DMS153 treated with DMSO at 0.1 percent for 48 hours (cell line): ENCODE measurements at regions not wholly inside any gene's neighbourhood (a gene's known extent, or its start where the extent isn't known, plus 50 kb on each side); places are given as distances from the start of the nearest gene placed in this dataset.
"Not testable (repeated sequence)": the region's sequence is repeated elsewhere in the genome, so short reads cannot be mapped to it uniquely, and the experiment has no call there.

Source experiments
- DNase-seq: peaks from one replicate; lab custom pipeline; 2025; ENCODE audit not compliant: unreplicated experiment; lab: John Stamatoyannopoulos, UW

DNA sequence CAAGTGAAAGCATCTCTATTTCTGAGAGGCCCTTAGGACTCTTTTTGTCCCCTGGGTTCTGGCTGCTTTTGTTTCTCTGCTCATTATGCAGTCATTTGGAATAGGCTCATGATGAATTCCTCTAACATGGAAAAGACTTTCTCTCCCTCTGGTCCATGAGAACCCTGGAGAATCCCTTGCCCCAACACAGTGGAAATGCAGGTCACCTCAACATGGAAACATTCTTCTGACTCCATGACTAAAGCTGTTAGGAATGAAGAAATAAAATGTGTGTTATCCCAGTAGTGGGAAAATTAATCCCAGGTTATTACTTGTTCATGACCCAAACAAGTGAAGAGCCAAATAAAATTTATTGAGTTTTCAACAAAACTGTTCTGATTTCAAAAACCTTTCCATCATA lies 458.6 kb downstream of the EPM2A start:
- no peak for DNase-seq

DNA sequence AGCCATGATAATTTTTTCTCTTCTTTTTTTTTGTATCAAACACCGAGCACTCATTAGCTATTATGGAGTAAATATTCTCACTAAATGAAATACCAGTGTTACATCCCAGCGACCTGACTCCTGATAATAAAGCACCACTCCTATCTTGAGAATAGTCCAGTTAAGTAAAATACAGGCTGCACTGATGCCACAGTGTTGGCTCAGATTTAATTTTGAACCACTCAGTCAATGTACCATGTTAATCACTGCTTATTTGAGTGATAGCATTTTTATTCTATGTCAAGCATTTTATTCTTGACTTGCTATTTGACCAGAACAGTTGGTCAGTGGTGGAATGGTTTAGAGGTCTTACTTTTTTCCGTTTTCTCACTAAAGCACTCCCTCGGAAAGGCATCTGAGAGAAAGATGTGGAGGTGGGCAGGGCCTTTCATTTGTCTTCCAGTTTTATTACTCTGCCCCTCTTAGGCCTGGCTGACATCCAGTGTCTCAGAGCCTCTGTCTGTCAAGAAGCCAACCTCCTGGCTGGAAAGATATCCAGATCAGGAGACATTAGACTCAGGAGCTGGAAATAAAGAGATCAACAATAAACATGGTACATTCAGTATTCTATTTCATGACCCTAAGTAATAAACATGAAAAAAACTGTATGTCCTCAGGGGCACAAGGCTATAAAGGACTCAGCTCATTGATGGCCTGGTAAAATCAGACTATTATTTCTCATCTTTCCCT lies 457.8 kb downstream of the EPM2A start:
- DNase-seq: no peak

DNA sequence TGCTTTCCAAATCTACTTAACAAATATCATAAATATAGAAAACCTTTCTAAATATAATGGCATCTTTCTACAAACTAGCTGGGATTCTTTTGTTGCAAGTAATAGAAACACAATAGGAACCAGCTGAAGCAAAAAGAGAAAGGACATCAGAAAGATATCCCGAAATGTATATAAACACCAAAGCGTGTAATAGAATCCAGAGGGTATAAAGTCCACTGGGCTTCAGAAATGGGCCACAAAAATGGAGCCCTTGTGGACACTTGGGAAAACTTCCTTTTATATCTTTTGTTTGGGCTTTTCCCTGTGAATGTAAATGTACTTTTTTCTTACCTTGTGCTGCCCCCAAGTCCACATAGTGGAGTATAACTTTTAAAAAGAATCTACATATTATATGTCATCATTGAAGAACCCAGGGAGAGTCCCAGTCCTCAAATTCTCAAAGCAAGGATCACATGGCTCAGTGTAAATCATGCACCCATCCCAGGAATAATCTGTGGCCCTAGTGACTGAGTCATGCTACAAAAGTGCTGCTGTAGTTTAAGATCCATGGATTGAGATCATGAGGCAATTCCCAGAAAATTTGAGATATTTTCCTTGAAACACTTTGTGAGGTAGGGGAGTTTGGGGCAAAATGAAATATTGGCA lies 457.0 kb downstream of the EPM2A start:
- no peak for DNase-seq

DNA sequence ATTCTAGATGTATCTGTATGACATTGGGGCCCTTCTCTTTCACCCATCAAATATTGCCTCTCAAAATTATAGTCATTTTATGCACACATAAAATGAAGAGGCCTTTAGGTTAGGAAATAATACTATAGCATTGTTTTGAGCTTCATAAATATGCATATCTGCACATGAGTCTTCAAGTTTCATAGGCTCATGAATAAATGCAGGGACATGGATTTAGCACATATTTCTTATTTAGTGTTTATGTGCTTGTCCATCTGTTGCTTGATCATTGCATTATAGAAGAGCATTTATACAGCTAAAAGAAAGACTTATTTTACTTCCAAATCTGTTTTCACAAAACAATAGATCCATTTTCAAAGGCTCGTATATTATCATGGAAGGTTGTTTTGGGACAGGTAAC lies 455.8 kb downstream of the EPM2A start:
- no peak for DNase-seq

DNA sequence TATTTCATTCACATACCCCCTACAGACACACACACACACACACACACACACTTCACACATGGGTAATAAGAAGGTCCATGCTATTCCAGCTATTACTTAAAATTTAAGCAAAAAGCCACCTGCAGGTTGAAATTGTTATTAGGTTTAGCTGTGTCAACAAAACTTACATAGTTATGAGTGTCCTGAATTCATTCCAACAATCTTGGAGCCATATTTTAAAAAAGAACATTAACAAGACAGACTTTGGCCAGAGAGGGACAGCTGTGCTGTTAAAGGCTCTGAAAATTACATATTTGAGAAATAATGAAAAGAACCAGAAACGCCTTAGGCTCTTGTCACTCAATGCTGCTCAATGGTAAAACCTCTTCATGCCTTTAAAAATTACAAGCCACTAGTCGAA lies 455.3 kb downstream of the EPM2A start:
- DNase-seq: no peak

DNA sequence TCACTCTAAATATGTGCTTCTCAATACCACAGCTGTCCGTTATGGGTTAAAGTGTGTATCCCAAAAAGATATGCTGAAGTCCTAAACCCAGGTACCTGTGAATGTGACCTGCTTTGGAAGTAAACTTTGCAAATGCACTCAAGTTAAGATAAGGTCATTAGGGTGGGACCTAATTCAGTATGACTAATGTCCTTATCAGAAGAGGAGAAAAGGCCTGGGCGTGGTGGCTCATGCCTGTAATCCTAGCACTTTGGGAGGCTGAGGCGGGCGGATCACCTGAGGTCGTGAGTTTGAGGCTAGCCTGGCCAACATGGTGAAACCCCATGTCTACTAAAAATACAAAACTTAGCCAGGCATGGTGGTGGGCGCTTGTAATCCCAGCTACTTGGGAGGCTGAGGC lies 452.1 kb downstream of the EPM2A start:
- DNase-seq: not testable (repeated sequence)

DNA sequence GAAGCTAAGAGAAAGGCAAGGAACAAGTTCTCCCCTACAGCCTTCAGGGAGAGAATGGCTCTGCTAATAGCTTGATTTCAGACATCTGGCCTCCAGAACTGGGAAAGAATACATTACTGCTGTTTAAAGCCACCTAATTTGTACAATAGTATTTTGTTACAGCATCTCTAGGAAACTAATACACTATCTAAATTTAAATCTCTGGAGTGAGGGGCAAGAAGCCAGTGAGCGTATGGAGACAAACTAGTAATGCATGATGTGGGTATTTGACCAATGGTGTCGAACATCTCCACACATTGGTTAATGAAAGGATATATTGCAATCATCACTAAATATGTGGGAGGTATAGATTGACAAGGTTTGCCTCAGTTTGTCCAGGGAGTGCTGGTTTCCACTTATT lies 451.5 kb downstream of the EPM2A start:
- DNase-seq: no peak

DNA sequence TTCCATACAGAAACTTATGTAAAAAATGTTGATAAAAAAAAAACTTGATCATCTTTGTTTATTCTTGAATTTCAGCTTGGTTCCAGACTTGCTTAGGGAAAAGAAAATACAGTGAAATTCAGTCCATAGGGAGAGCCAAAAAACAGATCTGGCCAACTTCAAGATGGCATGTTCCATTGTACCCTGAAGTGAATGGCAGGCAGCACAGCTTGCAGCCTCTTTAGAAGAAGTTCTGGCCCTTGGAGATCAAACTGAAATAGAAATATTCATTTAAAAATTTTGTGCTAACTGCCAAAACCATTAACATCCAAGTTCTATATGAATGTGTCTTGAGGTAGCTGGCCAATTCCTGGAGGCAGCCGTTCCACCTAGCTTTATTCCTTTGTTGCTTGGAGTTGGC lies 448.4 kb downstream of the EPM2A start:
- no peak for DNase-seq

DNA sequence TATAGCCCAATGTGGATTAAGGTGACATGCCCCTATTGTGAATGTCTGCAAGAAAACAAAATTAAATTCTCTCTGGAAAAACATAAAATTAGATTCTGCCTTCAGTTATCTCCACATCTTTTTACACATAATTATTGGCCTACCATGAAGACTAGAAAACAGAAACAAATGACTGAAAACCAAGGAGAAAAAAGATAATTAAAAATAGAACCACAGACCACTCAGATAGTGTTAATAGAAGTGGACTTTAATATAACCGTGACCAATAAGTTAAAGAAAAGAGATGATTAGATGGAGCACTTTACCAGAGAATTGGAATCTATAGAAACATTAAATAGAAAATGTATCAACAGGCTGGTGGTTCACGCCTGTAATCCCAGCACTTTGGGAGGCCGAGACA lies 445.7 kb downstream of the EPM2A start:
- no peak for DNase-seq

DNA sequence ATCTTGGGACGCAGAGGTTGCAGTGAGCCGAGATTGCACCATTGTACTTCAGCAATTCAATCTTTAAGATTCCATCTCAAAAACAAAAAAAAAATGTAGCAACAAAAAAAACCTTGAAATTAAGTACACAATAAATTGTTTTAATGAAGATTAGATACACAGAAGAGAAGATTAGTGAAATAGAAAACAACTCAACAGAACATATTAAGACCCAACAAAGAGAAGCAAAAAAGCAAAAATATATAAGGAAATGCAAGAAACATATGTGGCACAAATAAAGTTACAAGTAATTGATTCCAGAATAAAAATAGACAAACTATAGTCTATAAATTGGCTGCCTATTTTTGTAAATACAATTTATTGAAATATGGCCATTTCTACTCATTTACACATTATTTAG lies 445.2 kb downstream of the EPM2A start:
- DNase-seq: no peak

DNA sequence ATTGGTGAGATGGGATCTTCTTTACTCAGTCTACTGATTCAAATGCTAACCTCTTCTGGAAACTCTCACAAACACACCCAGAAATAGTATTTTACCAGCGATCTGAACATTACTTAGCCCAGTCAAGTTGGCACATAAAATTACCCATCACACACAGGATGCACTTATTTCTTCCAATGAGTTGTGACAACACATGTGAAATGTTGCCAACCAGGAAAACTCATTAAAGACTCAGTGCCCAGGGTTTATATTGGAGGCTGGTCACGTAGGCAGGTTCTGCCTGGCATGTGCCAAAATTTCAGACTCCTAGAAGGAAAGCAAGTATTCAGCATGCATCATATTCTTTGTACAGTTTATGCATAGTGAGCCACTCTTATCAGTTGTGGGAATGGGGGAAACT lies 443.3 kb downstream of the EPM2A start:
- no peak for DNase-seq

DNA sequence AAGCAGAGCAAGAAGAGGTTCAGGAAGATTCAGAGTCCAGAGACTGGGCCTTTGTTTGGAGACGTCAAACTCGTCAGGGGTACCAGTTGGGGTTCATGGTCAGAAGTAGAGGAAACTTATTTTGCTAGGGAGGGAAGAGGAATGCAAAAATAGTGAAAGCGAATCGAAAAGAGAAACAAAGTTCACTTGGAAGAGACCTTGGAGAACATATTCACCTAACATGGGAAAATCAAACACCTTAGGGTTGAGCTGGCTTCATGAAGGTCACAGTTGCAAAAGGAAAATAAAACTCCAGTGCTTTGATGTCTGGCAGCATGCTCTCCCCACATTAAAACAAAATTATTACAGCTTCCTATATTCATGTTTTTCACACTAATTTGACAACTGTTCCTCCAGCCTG lies 440.4 kb downstream of the EPM2A start:
- no peak for DNase-seq

DNA sequence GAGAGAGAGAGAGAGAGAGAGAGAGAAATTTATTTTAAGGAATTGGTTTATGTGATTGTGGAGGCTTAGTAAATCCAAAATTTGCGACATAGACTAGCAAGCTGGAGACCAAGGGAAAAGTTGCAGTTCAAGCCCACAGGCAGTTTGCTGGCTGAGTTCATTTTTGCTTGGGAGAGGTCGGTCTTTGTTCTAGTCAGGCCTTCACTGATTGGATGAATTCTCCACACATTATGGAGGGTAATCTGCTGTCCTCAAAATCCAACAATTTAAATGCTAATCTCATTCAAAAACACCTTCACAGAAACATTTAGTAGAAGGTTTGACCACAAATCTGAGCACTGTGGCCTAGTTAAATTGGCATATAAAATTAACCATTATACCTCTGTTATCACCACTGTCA lies 439.6 kb downstream of the EPM2A start:
- DNase-seq: no peak

DNA sequence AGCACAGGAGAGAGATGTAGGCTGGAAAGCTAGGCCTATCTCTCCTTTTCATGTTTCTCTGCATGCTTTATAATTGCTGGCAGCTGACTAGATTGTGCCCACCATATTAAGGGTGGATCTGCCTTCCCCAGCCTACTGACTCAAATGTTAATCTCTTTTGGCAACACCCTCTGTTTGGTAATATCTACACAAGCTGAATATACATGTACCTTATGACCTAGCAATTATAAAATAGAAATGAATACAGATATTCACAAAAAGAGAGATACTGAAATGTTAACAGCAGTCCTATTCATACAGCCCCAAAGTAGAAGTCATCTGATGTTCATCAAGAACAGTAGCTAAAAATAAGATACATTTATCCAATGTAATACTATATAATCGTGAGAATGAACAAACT lies 429.6 kb downstream of the EPM2A start:
- DNase-seq: no peak

DNA sequence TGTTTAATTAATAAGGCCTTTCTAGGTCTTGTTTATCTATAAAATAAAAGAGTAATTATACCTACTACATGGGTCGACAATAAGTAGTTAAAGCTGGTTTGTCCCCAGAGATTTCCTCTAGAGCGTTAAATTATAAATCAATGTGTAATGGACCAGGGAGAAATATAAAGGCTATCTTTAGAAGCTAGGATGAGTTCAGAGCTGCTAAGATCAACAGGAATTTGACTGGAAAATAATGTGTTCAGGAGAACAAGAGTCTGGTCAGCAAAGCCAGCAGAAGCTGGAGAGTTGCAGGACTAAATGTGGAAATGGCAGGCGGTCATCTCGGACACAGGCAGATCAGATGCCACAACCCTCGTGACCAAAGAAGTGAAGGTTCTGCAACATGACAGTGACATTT lies 428.8 kb downstream of the EPM2A start:
- DNase-seq: no peak

DNA sequence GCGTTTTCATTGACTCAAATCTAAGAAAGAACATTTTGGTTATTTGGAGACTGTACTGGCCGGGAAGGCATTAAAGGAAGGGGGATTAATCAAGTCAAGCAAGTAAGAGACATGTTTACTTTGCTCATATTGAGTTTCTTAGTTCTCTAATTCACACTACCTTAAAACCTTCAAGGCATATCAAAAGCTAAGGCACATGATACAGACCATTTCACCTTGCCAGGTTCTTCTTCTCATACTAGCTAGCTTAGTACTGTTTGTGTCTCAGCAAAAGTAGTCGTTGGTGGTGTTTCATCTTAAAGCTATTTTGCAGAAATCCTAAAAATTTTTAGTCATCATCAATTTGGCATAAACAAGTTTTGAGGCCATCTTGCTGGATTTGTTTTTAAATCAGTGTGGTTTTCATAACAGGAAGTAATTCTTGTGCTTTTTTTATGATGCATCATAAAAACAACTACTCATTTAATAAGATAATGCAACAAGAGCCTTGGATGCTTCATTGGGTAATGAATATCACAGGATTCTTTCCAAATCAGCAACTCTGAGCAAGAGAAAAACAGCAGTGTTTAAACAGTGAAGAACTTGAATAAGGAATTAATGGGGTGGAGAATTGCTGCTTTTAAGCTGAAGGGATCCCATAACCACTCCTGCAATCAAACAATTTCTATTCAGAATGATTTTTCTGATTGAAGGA lies 425.3 kb downstream of the EPM2A start:
- peak; percentile 14 for DNase-seq

DNA sequence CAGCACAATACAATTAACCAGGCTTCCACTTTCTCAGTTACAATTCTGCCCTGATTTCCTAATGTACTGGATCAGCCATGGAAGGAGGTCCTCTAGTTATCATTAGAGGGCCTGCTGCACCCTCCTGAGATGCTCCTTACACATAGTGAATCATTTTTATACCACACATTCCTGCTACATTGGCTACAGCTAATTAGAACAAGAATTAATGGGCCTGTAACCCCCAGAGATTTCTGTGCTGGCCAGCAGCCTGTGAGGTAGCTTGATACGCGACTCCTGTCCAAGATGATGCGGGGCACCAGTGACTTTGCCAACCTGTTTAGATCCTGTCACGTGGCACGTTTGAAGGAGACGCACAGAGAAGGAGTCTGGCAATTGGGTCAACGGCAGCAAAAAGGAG lies 422.8 kb downstream of the EPM2A start:
- no peak for DNase-seq

DNA sequence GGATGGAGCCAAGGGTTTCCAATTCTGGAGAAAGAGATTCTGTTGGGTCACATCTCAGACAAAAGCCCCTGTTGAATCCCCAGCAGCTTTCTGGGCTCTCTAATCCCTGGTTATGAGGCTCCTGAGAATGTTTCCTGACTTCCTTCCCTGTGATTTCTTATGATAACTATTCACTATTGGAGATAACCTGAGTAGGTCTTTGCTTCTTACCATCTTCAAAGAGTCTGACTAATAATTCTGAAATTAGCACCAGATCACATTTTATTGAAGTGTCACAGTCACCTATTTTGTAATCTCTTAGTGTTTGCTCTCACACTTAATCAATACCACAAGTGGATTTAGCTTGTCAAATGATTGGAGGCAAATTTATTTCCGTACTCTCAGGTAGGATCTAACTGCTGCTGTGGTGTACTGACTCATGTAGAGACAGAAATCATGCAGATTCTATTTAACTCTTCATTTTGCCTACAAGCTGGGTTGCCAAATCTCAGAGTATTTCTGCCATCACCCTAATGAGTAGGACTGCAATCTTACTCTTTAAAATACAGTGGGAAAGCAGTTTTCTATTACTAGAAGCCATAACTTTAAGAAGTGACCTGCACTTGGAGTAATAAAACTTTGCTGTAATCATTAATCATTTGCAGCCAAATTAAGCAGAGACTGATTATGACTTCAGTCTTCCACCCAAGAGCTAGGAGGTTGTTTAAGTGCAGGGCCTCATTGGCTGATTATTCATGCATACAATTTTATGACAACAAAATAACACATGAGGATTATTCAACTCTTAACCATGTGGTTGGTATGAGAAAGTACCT lies 422.1 kb downstream of the EPM2A start:
- DNase-seq: no peak

DNA sequence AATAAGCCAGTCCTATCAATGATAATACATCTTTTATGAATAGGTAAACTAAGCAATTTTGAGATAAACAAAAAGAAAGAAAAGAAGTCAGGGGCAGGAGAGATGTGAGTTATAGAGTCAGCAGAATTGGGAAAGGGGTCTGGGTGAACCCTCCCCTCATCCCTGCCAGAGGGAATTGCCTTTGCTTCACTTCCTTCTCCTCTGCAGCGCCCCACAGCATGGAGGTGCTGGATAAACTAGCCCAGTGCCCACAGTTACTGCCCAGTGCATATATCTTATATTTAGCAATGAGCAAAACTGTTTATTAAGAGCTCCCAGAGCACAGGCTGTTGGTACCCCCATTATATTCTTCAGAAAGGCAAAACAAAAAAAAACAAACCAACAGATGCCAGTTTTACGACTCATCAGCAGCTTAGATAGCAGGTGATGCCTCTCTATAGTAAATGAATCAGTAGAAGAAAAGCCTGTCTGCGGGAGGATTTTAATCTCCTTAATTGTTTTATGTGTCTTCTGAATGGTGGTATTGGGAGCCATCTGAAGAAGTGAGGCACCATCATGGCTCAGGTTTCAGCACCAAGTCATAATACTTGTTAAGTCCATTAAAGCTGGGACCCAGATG lies 419.2 kb downstream of the EPM2A start:
- DNase-seq: no peak

DNA sequence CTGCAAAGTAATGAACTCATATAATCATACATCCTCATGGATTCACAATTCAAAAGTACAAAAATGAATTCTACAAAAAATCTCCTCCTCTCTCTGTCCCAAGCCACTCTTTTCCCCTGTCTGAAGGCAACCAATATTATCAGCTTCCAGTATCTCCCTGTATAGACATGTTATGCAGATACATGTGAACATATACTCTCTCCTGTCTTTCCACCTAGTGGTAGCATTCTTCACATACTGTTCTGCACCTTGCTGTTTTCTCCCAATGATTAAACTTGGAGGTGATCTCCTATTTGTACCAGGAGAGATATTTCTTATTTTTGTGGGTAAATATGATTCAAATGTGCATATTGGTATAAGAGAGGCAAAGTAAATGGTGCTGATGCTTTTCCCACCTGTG lies 416.4 kb downstream of the EPM2A start:
- DNase-seq: no peak

DNA sequence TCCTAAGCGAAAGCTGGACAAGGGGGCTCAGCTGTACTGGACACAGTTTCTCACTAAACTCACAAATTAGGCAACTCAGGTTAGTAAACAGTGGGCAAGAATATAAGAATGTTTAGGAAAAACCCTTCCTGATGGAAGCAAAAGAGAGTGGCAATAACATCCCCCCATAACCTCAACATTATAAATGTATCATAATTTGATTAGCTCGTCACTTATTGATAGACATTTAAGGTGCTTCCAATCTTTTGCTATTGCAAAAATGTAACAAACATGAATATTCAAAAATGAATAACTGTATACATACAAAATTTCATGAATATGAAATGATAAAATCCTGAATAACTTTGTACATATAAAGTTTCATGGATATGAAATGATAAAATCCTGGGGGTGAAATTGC lies 415.7 kb downstream of the EPM2A start:
- DNase-seq: no peak
